ENCODE measurements at regions not wholly inside any gene's neighbourhood (a gene's known extent, or its start where the extent isn't known, plus 50 kb on each side); places are given as distances from the start of the nearest gene placed in this dataset.

GRCh38 chr12:59010118-59010517 lies 89.8 kb upstream of the LRIG3 start:
- Histone ChIP-seq H3K9me3 (ENCODE audit: control insufficient read depth, low read length) (no peaks in the 10 kb centered on the region), H3K36me3 (ENCODE audit: control insufficient read depth, insufficient read depth, low read length) (no peaks in the 10 kb centered on the region), H3K27ac (ENCODE audit: insufficient read depth, low read length, poor library complexity, severe bottlenecking) (no peak overlapping the region), H3K4me3 (ENCODE audit: insufficient read depth, low read depth, low read length, poor library complexity, severe bottlenecking) (no peak overlapping the region), H3K4me1 (ENCODE audit: control insufficient read depth, insufficient read depth, low read length, poor library complexity, severe bottlenecking) (no peaks in the 10 kb centered on the region), H3K27me3 (replicated peaks; ENCODE audit: control insufficient read depth, insufficient read depth, low read length, poor library complexity, severe bottlenecking) (no peaks in the 10 kb centered on the region)
- no peak for DNase-seq

- no peaks in the 10 kb centered on the region for H3K4me1 ChIP-seq (ENCODE audit: control insufficient read depth, insufficient read depth, low read length, poor library complexity, severe bottlenecking)
- no peak overlapping the region for H3K27ac ChIP-seq (ENCODE audit: insufficient read depth, low read length, poor library complexity, severe bottlenecking)
- H3K9me3 ChIP-seq (ENCODE audit: control insufficient read depth, low read length): no peaks in the 10 kb centered on the region
- H3K27me3 ChIP-seq (replicated peaks; ENCODE audit: control insufficient read depth, insufficient read depth, low read length, poor library complexity, severe bottlenecking): no peaks in the 10 kb centered on the region
- no peak for DNase-seq
- no peak overlapping the region for H3K4me3 ChIP-seq (ENCODE audit: insufficient read depth, low read depth, low read length, poor library complexity, severe bottlenecking)
- no peaks in the 10 kb centered on the region for H3K36me3 ChIP-seq (ENCODE audit: control insufficient read depth, insufficient read depth, low read length)
Measured at GRCh38 chr12:59007620-59008019, 87.3 kb upstream of the LRIG3 start.

GRCh38 chr12:59005193-59005955 lies 85.1 kb upstream of the LRIG3 start:
- Histone ChIP-seq H3K4me3 (ENCODE audit: insufficient read depth, low read depth, low read length, poor library complexity, severe bottlenecking) (no peak overlapping the region), H3K36me3 (ENCODE audit: control insufficient read depth, insufficient read depth, low read length) (no peaks in the 10 kb centered on the region), H3K4me1 (ENCODE audit: control insufficient read depth, insufficient read depth, low read length, poor library complexity, severe bottlenecking) (no peaks in the 10 kb centered on the region), H3K9me3 (ENCODE audit: control insufficient read depth, low read length) (no peaks in the 10 kb centered on the region), H3K27ac (ENCODE audit: insufficient read depth, low read length, poor library complexity, severe bottlenecking) (no peak overlapping the region), H3K27me3 (replicated peaks; ENCODE audit: control insufficient read depth, insufficient read depth, low read length, poor library complexity, severe bottlenecking) (no peaks in the 10 kb centered on the region)
- DNase-seq: no peak

- Histone ChIP-seq H3K27me3 (replicated peaks; ENCODE audit: control insufficient read depth, insufficient read depth, low read length, poor library complexity, severe bottlenecking) (no peaks in the 10 kb centered on the region), H3K4me3 (ENCODE audit: insufficient read depth, low read depth, low read length, poor library complexity, severe bottlenecking) (no peak overlapping the region), H3K36me3 (ENCODE audit: control insufficient read depth, insufficient read depth, low read length) (no peaks in the 10 kb centered on the region), H3K4me1 (ENCODE audit: control insufficient read depth, insufficient read depth, low read length, poor library complexity, severe bottlenecking) (no peaks in the 10 kb centered on the region), H3K9me3 (ENCODE audit: control insufficient read depth, low read length) (no peaks in the 10 kb centered on the region), H3K27ac (ENCODE audit: insufficient read depth, low read length, poor library complexity, severe bottlenecking) (no peak overlapping the region)
- DNase-seq: no peak
Measured at GRCh38 chr12:59004456-59004855, 84.2 kb upstream of the LRIG3 start.

- Histone ChIP-seq H3K27me3 (replicated peaks; ENCODE audit: control insufficient read depth, insufficient read depth, low read length, poor library complexity, severe bottlenecking) (no peaks in the 10 kb centered on the region), H3K27ac (ENCODE audit: insufficient read depth, low read length, poor library complexity, severe bottlenecking) (no peak overlapping the region), H3K4me1 (ENCODE audit: control insufficient read depth, insufficient read depth, low read length, poor library complexity, severe bottlenecking) (no peaks in the 10 kb centered on the region), H3K9me3 (ENCODE audit: control insufficient read depth, low read length) (no peaks in the 10 kb centered on the region), H3K4me3 (ENCODE audit: insufficient read depth, low read depth, low read length, poor library complexity, severe bottlenecking) (no peak overlapping the region), H3K36me3 (ENCODE audit: control insufficient read depth, insufficient read depth, low read length) (no peaks in the 10 kb centered on the region)
- DNase-seq: no peak
Measured at GRCh38 chr12:58995666-58996363, 75.5 kb upstream of the LRIG3 start.

GRCh38 chr12:58988643-58989344 lies 68.5 kb upstream of the LRIG3 start:
- H3K4me1 ChIP-seq (ENCODE audit: control insufficient read depth, insufficient read depth, low read length, poor library complexity, severe bottlenecking): no peaks in the 10 kb centered on the region
- no peaks in the 10 kb centered on the region for H3K27me3 ChIP-seq (replicated peaks; ENCODE audit: control insufficient read depth, insufficient read depth, low read length, poor library complexity, severe bottlenecking)
- DNase-seq: no peak
- H3K4me3 ChIP-seq (ENCODE audit: insufficient read depth, low read depth, low read length, poor library complexity, severe bottlenecking): no peak overlapping the region
- H3K9me3 ChIP-seq (ENCODE audit: control insufficient read depth, low read length): no peaks in the 10 kb centered on the region
- no peak overlapping the region for H3K27ac ChIP-seq (ENCODE audit: insufficient read depth, low read length, poor library complexity, severe bottlenecking)
- no peaks in the 10 kb centered on the region for H3K36me3 ChIP-seq (ENCODE audit: control insufficient read depth, insufficient read depth, low read length)

- no peaks in the 10 kb centered on the region for H3K27me3 ChIP-seq (replicated peaks; ENCODE audit: control insufficient read depth, insufficient read depth, low read length, poor library complexity, severe bottlenecking)
- no peaks in the 10 kb centered on the region for H3K9me3 ChIP-seq (ENCODE audit: control insufficient read depth, low read length)
- H3K27ac ChIP-seq (ENCODE audit: insufficient read depth, low read length, poor library complexity, severe bottlenecking): no peak overlapping the region
- H3K4me1 ChIP-seq (ENCODE audit: control insufficient read depth, insufficient read depth, low read length, poor library complexity, severe bottlenecking): no peaks in the 10 kb centered on the region
- no peak for DNase-seq
- H3K4me3 ChIP-seq (ENCODE audit: insufficient read depth, low read depth, low read length, poor library complexity, severe bottlenecking): no peak overlapping the region
- H3K36me3 ChIP-seq (ENCODE audit: control insufficient read depth, insufficient read depth, low read length): no peaks in the 10 kb centered on the region
Measured at GRCh38 chr12:58981961-58982360, 61.7 kb upstream of the LRIG3 start.

- Histone ChIP-seq H3K27ac (ENCODE audit: insufficient read depth, low read length, poor library complexity, severe bottlenecking) (no peak overlapping the region), H3K27me3 (replicated peaks; ENCODE audit: control insufficient read depth, insufficient read depth, low read length, poor library complexity, severe bottlenecking) (no peaks in the 10 kb centered on the region), H3K4me3 (ENCODE audit: insufficient read depth, low read depth, low read length, poor library complexity, severe bottlenecking) (no peak overlapping the region), H3K36me3 (ENCODE audit: control insufficient read depth, insufficient read depth, low read length) (no peaks in the 10 kb centered on the region), H3K9me3 (ENCODE audit: control insufficient read depth, low read length) (no peaks in the 10 kb centered on the region), H3K4me1 (ENCODE audit: control insufficient read depth, insufficient read depth, low read length, poor library complexity, severe bottlenecking) (no peaks in the 10 kb centered on the region)
- DNase-seq: no peak
Measured at GRCh38 chr12:58980768-58981167, 60.5 kb upstream of the LRIG3 start.

- DNase-seq: no peak
- H3K4me1 ChIP-seq (ENCODE audit: control insufficient read depth, insufficient read depth, low read length, poor library complexity, severe bottlenecking): no peaks in the 10 kb centered on the region
- H3K36me3 ChIP-seq (ENCODE audit: control insufficient read depth, insufficient read depth, low read length): no peaks in the 10 kb centered on the region
- H3K27me3 ChIP-seq (replicated peaks; ENCODE audit: control insufficient read depth, insufficient read depth, low read length, poor library complexity, severe bottlenecking): no peaks in the 10 kb centered on the region
- no peak overlapping the region for H3K27ac ChIP-seq (ENCODE audit: insufficient read depth, low read length, poor library complexity, severe bottlenecking)
- H3K4me3 ChIP-seq (ENCODE audit: insufficient read depth, low read depth, low read length, poor library complexity, severe bottlenecking): no peak overlapping the region
- H3K9me3 ChIP-seq (ENCODE audit: control insufficient read depth, low read length): no peaks in the 10 kb centered on the region
Measured at GRCh38 chr12:58978717-58979116, 58.4 kb upstream of the LRIG3 start.

- Histone ChIP-seq H3K4me3 (ENCODE audit: insufficient read depth, low read depth, low read length, poor library complexity, severe bottlenecking) (no peak overlapping the region), H3K4me1 (ENCODE audit: control insufficient read depth, insufficient read depth, low read length, poor library complexity, severe bottlenecking) (no peaks in the 10 kb centered on the region), H3K27me3 (replicated peaks; ENCODE audit: control insufficient read depth, insufficient read depth, low read length, poor library complexity, severe bottlenecking) (no peaks in the 10 kb centered on the region), H3K27ac (ENCODE audit: insufficient read depth, low read length, poor library complexity, severe bottlenecking) (no peak overlapping the region), H3K9me3 (ENCODE audit: control insufficient read depth, low read length) (no peaks in the 10 kb centered on the region), H3K36me3 (ENCODE audit: control insufficient read depth, insufficient read depth, low read length) (no peaks in the 10 kb centered on the region)
- DNase-seq: no peak
Measured at GRCh38 chr12:58977476-58977875, 57.2 kb upstream of the LRIG3 start.

All from effector memory CD4-positive, alpha-beta T cell (primary cell).